ENCODE measurements at regions not wholly inside any gene's neighbourhood (a gene's known extent, or its start where the extent isn't known, plus 50 kb on each side); places are given as distances from the start of the nearest gene placed in this dataset.

GRCh38 chr6:74581681-74582080 is 624.2 kb downstream of the COL12A1 start:
- Histone ChIP-seq H2AFZ (ENCODE audit: low read depth, low read length) (no peak overlapping the region), H3K36me3 (ENCODE audit: control insufficient read depth, insufficient read depth, low read length) (no peaks in the 10 kb centered on the region), H3K27me3 (ENCODE audit: control insufficient read depth in 2 of 2, insufficient read depth in 2 of 2, low read length in 2 of 2) (no peaks in the 10 kb centered on the region), H4K20me1 (replicated peaks; ENCODE audit: control insufficient read depth, insufficient read depth, low read length) (no peaks in the 10 kb centered on the region), H3K4me3 (no peak overlapping the region), H3K79me2 (ENCODE audit: control insufficient read depth, insufficient read depth, low read length) (no peaks in the 10 kb centered on the region), H3K9ac (ENCODE audit: insufficient read depth in 1 of 2, low read depth in 2 of 2, low read length in 2 of 2) (no peak overlapping the region), H3K4me2 (ENCODE audit: insufficient read depth, low read length) (no peak overlapping the region), H3K27ac (ENCODE audit: extremely low read depth, low read depth, low read length) (no peak overlapping the region), H3K9me3 (replicated peaks; ENCODE audit: control insufficient read depth, insufficient read depth, low read depth, low read length) (no peaks in the 10 kb centered on the region; the same call in 1 of the 2 replicates), H3K9me1 (ENCODE audit: control insufficient read depth, insufficient read depth, low read length) (no peaks in the 10 kb centered on the region), H3K4me1 (replicated peaks in 1 of 2; ENCODE audit: control insufficient read depth in 2 of 2, insufficient read depth in 2 of 2, low read length in 2 of 2) (no peaks in the 10 kb centered on the region)
- TF ChIP-seq HNRNPL (IDR thresholded peaks at IDR 0.05; ENCODE audit: low read depth, low read length) (no peak), KLF16 (IDR thresholded peaks at IDR 0.05) (no peak), JUNB (CRISPR knock-in tag; conservative IDR thresholded peaks at IDR 0.05) (no peak), ZNF146 (CRISPR knock-in tag; IDR thresholded peaks at IDR 0.05; ENCODE audit: unreplicated experiment) (no peak), U2AF1 (optimal IDR thresholded peaks at IDR 0.05; ENCODE audit: low read depth, low read length) (no peak), SMAD4 (CRISPR knock-in tag; conservative IDR thresholded peaks at IDR 0.05) (no peak), NELFE (IDR thresholded peaks at IDR 0.05; ENCODE audit: insufficient read depth, insufficient read length) (no peak), MLX (CRISPR knock-in tag; conservative IDR thresholded peaks at IDR 0.05) (no peak), SMAD2 (IDR thresholded peaks at IDR 0.05; ENCODE audit: low read depth, low read length) (no peak), PHF8 (IDR thresholded peaks at IDR 0.05; ENCODE audit: borderline replicate concordance, low read length) (no peak), RNF219 (CRISPR knock-in tag; IDR thresholded peaks at IDR 0.05) (no peak), JUN (IDR thresholded peaks at IDR 0.05; ENCODE audit: borderline replicate concordance, low read depth, low read length) (no peak), JUN (CRISPR knock-in tag; IDR thresholded peaks at IDR 0.05; ENCODE audit: borderline replicate concordance) (no peak)
- 4% methylated on average over 6 of the region's 6 CpGs for WGBS (ENCODE audit: insufficient coverage, low coverage, missing lambda C conversion rate)
- POLR2A ChIA-PET = no interaction called here
- CTCF ChIA-PET (ENCODE audit: low intra/inter-chr PET ratio) = no interaction called here
- DNase-seq (ENCODE audit: extremely low read depth in 1 of 4, low spot score in 3 of 4) (no peak), ATAC-seq (no peak), FAIRE-seq (no peak)
- no TSS peak for BruUV-seq (replicated peaks)
- intact Hi-C loops (cut with micrococcal nuclease) (no loop called here), in situ Hi-C loops (cut with MboI) (no loop called here)

Measured in K562 (cell line).